Astrocyte of the spinal cord (primary cell): ENCODE measurements at regions not wholly inside any gene's neighbourhood (a gene's known extent, or its start where the extent isn't known, plus 50 kb on each side); places are given as distances from the start of the nearest gene placed in this dataset.

Experiments used
- DNase-seq: peaks from one replicate; pipeline ENCODE4 v3.0.0; 2011; ENCODE audit warnings: low read depth, low spot score
- H3K4me3 ChIP-seq: 2 replicates; pipeline ENCODE4 v1.5.1; 2011; ENCODE audit warnings: low read depth, mild to moderate bottlenecking, low read length, moderate library complexity
- CTCF ChIP-seq: IDR thresholded peaks from 2 replicates; pipeline ENCODE4 v1.5.1; 2012; ENCODE audit warnings: low read depth, mild to moderate bottlenecking, low read length, inconsistent platforms
- in situ Hi-C: cut with HindIII; loops from 2 replicates; pipeline ENCODE4 v1.10.0; 2017; ENCODE audit warnings: low sequenced_read_pairs

GRCh38 chr12:87760943-87761342, 268.3 kb downstream of the C12orf50 start:
- DNase-seq, result peak; percentile 20
- no peak for TF ChIP-seq CTCF
- in situ Hi-C loops, result no loop called here
- no peak overlapping the region for H3K4me3 ChIP-seq

- in situ Hi-C loops, result no loop called here
Measured at GRCh38 chr12:87758271-87758670, 270.9 kb downstream of the C12orf50 start.

GRCh38 chr12:87756721-87757120, 272.5 kb downstream of the C12orf50 start:
- no peak for DNase-seq
- in situ Hi-C loops, result no loop called here
- no peak for TF ChIP-seq CTCF
- H3K4me3 ChIP-seq, result no peak overlapping the region

More at GRCh38 chr12:87758271-87758670, 270.9 kb downstream of the C12orf50 start:
- no peak for TF ChIP-seq CTCF
- no peak for DNase-seq
- no peak overlapping the region for H3K4me3 ChIP-seq

GRCh38 chr12:87756111-87756510, 273.1 kb downstream of the C12orf50 start:
- in situ Hi-C loops, result no loop called here
- H3K4me3 ChIP-seq, result no peak overlapping the region
- no peak for TF ChIP-seq CTCF
- peak; percentile 98 for DNase-seq

- DNase-seq, result peak; percentile 58
- no peak overlapping the region for H3K4me3 ChIP-seq
- in situ Hi-C loops, result no loop called here
- TF ChIP-seq CTCF, result no peak
Measured at GRCh38 chr12:87728931-87729593, 300.1 kb downstream of the C12orf50 start.

GRCh38 chr12:87720967-87721366, 308.2 kb downstream of the C12orf50 start:
- no peak overlapping the region for H3K4me3 ChIP-seq
- TF ChIP-seq CTCF, result no peak
- in situ Hi-C loops, result no loop called here
- no peak for DNase-seq

GRCh38 chr12:87704374-87704773, 324.8 kb downstream of the C12orf50 start:
- H3K4me3 ChIP-seq, result no peak overlapping the region
- no peak for DNase-seq
- TF ChIP-seq CTCF, result no peak
- in situ Hi-C loops, result no loop called here
